ENCODE measurements at regions not wholly inside any gene's neighbourhood (a gene's known extent, or its start where the extent isn't known, plus 50 kb on each side); places are given as distances from the start of the nearest gene placed in this dataset.
A peak's percentile ranks its signal among the peaks of the same experiment; 100 is the strongest.
"Not testable (repeated sequence)": the region's sequence is repeated elsewhere in the genome, so short reads cannot be mapped to it uniquely, and the experiment has no call there.

DNA sequence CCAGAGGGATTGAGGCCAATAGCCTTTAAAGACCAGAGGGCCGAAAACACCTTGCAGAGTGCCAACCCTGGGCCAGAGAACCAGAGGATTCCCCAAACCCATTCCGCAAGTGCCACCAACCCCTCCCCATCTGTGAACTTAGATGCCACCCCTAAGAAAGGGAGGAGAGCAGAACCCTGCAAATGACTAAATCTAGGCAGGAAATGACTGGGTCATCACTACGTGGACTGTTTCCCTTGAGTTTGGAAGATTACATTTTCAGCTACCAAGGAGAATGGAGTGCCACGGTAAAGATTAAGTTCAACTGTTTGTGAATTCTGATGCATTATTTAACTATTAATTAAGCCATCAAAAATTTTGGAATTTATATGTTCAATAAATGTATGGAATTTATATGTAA lies 142.8 kb downstream of the ENC1 start:
- DNase-seq: peak in 1 of 2 donors; percentile 14

- no peak for DNase-seq
Measured at GRCh38 chr5:74493411-74493810, 147.1 kb downstream of the ENC1 start.

GRCh38 chr5:74492230-74492629 lies 148.3 kb downstream of the ENC1 start:
- DNase-seq: no peak

GRCh38 chr5:74491586-74491985 lies 148.9 kb downstream of the ENC1 start:
- no peak for DNase-seq

- no peak for DNase-seq
Measured at GRCh38 chr5:74490814-74491213, 149.7 kb downstream of the ENC1 start.

- DNase-seq: no peak
Measured at GRCh38 chr5:74482990-74483389, 157.5 kb downstream of the ENC1 start.

- no peak for DNase-seq
Measured at GRCh38 chr5:74482523-74482922, 158.0 kb downstream of the ENC1 start.

DNA sequence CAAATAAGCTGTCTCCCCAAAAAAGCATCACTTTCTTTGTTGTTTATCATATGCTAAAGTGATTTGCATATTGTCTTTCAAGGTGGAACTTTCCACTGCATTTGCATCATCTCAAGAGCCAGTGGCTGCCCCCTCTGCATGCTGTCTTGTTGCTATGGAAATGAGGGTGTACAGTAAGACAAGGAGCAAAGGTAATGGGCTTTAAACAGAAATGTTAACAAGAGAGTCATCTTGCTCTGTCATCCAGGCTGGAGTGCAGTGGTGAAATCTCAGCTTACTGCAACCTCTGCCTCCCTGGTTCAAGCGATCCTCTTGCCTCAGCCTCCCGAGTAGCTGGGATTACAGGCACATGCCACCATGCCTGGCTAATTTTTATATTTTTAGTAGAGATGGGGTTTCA lies 159.2 kb downstream of the ENC1 start:
- DNase-seq: not testable (repeated sequence)

DNA sequence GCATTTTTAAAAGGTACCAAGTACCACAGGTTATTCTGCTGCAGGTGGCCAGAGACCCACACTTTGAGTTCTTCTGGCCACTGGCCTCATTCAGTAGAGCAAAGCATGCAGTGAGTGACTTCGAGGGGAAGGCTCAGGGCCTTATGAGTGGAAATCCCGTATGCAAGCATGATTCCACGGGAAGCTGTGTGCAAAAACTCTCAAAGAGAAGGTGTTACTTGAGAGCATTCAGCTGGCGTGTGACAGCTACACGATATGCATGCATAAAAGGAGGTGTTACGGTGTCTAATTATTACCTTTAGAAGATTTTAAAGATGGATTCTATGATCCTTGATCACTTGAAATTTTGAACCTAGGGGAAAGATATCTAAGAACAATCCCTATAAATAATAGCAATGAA lies 160.3 kb downstream of the ENC1 start:
- DNase-seq: no peak

GRCh38 chr5:74478328-74478727 lies 162.2 kb downstream of the ENC1 start:
- no peak for DNase-seq

GRCh38 chr5:74477761-74478160 lies 162.8 kb downstream of the ENC1 start:
- DNase-seq: no peak

DNA sequence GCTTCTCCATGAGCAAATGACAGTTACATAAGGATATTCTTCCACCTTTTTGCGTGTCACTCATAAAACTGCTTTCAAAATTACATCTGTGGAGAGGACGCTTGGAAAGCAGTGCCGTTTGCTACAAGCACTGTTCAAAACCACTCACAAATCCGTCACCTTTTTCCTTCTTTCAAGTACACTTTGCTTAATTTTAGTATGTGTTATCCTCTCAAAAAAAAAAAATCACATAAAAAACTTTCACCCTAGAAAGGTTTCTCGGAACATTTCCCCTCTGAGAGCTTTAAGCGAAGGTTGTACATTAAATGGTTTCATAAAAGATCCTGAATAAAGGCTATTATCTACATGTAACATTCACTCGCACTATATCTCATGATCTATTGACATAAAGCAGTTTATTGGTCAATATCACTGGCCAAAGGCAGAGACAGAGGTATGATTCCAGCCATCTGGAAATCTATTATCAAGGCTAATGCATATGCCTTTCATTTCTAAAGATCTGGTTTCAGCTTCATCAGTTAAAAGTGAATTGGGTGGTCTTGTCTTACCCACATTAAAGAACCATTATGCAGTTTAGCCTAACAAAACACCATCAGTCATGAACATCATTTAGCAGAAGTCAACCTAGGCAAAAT lies 163.6 kb downstream of the ENC1 start:
- no peak for DNase-seq

DNA sequence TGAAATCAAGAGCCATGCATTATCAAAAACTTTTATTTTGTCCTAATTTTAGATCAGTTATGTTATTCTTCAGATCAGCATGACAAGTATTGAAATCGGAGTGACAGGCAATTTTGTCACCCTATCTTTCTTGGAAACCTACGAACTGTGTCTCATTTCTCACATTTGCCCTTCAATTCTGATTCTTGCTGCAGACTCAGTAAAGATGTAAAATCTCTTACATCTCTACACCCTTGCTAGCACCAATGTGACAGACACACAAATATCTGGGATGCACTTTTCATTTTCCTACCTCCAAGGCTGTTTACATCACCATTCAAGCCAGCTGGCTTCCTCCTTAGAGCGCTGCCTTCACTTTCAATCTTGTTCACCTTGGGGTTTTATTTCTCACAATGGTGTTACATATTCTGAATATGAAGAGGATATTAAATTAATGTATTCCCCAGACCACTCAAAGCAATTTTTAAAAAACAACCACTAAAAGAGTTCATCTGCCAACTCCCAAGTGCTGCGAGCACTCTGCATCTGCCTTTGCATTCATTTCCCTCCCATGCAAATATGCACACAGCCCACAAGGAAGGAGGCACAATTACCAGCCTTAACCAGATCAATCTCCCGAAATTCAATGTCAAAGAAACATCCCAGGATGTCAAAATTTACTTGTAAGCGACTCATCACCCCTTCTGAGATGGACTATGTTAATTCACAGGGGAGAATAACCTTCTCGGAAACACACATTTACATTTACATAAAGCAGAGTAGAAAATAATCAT lies 164.3 kb downstream of the ENC1 start:
- DNase-seq: no peak

- no peak for DNase-seq
Measured at GRCh38 chr5:74471875-74472274, 168.7 kb downstream of the ENC1 start.

DNA sequence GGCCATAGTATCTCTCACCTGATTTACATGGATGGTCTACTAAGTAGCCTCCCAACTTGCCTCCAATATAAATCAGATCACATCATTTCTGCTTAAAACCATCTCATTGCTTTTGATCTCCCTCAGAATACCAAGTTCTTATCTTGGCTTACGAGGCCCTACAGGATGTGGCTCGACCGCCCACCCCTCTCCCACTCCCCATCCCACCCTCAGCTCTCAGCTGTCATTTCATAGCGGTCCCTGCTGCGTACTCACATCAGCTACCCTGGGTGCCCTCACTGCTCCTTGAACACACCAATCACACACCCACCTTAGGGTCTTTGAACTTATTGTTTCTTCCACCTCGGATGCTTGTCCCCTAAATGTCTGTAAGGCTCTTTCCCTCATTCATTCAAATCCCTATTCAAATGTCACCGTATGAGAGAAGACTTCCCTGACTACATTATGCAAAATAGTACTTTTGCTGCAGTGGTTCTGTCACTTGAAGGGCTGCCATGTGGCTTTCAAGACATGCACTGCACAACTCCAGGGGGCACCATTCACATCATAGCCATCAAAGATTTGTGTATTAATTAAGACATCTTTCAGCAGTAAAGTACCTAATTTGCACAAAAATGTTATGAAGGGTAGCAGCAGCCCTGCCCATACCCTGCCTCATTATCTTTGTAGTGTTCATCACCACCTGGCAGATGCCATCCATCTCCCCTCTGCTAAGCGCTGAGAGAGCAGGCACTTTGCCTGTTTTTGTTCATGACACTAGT lies 171.1 kb downstream of the ENC1 start:
- DNase-seq: no peak

- DNase-seq: no peak
Measured at GRCh38 chr5:74468421-74468820, 172.1 kb downstream of the ENC1 start.

DNA sequence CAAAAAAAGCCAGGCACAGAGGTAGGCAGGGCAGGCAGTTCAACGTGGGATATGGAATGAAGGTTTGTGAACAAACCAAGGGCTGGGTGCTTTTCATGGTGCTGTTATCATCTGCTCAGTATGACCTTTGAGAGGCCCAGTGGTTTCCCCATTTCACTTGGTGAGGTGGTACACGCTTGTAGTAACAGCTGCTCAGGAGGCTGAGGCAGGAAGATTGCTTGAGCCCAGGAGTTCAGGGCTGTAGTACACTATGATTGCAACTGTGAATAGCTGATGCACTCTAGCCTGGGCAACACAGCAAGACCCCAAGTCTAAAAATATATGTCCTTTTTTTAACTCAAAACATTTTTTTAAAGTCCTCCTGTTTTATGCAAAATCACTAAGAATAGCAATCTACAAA lies 174.8 kb downstream of the ENC1 start:
- DNase-seq: no peak

- no peak for DNase-seq
Measured at GRCh38 chr5:74464512-74465209, 175.9 kb downstream of the ENC1 start.

- DNase-seq: no peak
Measured at GRCh38 chr5:74462356-74462755, 178.2 kb downstream of the ENC1 start.

DNA sequence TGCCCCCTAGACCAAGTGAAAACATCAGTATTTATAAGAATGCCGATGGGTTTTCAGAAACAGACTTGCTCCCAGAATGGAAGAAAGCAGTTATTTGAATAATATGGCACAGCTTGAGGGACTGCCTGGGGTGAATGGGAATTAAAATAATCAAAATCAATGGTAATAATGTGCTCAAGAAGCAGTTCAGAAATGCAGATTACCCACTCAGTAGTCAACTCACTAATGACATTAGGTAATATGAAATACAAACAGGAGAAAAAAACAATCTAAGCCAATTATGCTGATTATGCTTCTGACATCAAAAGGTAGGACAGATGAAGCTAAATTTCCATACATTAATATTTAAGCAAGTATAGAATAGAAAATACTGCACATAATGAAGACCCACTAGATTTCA lies 179.3 kb downstream of the ENC1 start:
- DNase-seq: no peak

GRCh38 chr5:74460694-74461093 lies 179.8 kb downstream of the ENC1 start:
- no peak for DNase-seq

GRCh38 chr5:74459984-74460383 lies 180.5 kb downstream of the ENC1 start:
- no peak for DNase-seq

DNA sequence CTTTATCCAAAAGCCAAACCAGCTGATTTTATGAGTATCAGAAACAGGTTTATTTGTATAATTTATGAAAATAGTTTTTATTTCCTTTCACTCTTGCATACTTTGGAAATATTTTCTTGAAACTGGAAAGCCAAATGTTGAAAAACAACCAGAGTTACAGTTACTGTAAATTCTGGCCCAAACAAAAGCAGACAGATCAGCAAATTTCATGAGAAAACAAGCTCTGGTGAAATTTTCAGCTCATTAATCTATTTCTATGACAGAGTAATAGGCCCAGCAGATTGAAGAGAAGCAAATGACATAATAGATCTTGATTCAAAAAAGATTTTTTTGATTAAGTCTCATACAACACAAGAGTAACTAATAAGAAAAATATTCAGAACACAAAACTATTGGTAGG lies 182.7 kb downstream of the ENC1 start:
- DNase-seq: no peak
